SK-N-SH (cell line): ENCODE measurements at regions not wholly inside any gene's neighbourhood (a gene's known extent, or its start where the extent isn't known, plus 50 kb on each side); places are given as distances from the start of the nearest gene placed in this dataset.

Source experiments
- CTCF ChIA-PET: fragments of 300-600, 350-600 bp; formaldehyde crosslinking; extraction: SDS; loops from one replicate; lab custom pipeline; 2021; lab: Yijun Ruan, JAX
- POLR2A ChIA-PET: fragments of 350-600 bp; sonication (Branson Sonifier 250); formaldehyde crosslinking; extraction: SDS; loops from one replicate; lab custom pipeline; 2020; ENCODE audit warnings: antibody characterized with exemption, inconsistent platforms; lab: Yijun Ruan, JAX
- DNase-seq: peaks from one replicate; pipeline ENCODE4 v3.0.0; 2012
- H2AFZ ChIP-seq: fragments of 200-600 bp; sonication (generic); 2 replicates; pipeline ENCODE4 v1.8.1; 2016; ENCODE audit warnings: antibody characterized with exemption, mild to moderate bottlenecking, low read depth
- H3F3A ChIP-seq: fragments of 200-600 bp; sonication (generic); replicated peaks from 2 replicates; pipeline ENCODE3; 2016; ENCODE audit warnings: antibody characterized with exemption, mild to moderate bottlenecking; ENCODE audit not compliant: insufficient read depth
- H3K27ac ChIP-seq, 2 experiments: fragments of 200-500 bp in 1 of 2; fragments of 200-600 bp in 1 of 2; sonication (Bioruptor generic) in 1 of 2; sonication (generic), shearing (Covaris generic) in 1 of 2; 2 replicates each; pipeline versions ENCODE4 v1.5.1 to v1.6.1; 2014 to 2016; ENCODE audit warnings: low read depth in 2 of 2, inconsistent platforms in 1 of 2, low read length in 1 of 2, mild to moderate bottlenecking in 1 of 2, mixed read lengths in 1 of 2
- H3K27me3 ChIP-seq: fragments of 200-600 bp; sonication (generic), shearing (Covaris generic); 2 replicates; pipeline ENCODE4 v1.6.1; 2016; ENCODE audit warnings: mixed run types; ENCODE audit not compliant: insufficient read depth
- H3K36me3 ChIP-seq, 2 experiments: fragments of 200-500 bp in 1 of 2; fragments of 200-600 bp in 1 of 2; sonication (Bioruptor generic) in 1 of 2; sonication (generic) in 1 of 2; replicated peaks in 1 of 2; 2 replicates each; pipeline versions ENCODE3 to v1.5.1; 2014 to 2016; ENCODE audit warnings: low read length in 1 of 2, mild to moderate bottlenecking in 1 of 2; ENCODE audit not compliant: insufficient read depth in 2 of 2, control insufficient read depth in 1 of 2
- H3K4me1 ChIP-seq, 2 experiments: fragments of 200-500 bp in 1 of 2; fragments of 200-600 bp in 1 of 2; sonication (Bioruptor generic) in 1 of 2; sonication (generic), shearing (Covaris generic) in 1 of 2; 2 replicates each; pipeline versions ENCODE4 v1.5.1 to v1.6.1; 2014 to 2016; ENCODE audit warnings: low read depth in 1 of 2, low read length in 1 of 2, mixed run types in 1 of 2; ENCODE audit not compliant: insufficient read depth in 2 of 2, control insufficient read depth in 1 of 2
- H3K4me2 ChIP-seq: fragments of 200-600 bp; sonication (generic), shearing (Covaris generic); 2 replicates; pipeline ENCODE4 v1.6.1; 2017; ENCODE audit warnings: mixed run types
- H3K4me3 ChIP-seq, 2 experiments: fragments of 200-500 bp in 1 of 2; fragments of 200-600 bp in 1 of 2; sonication (Bioruptor generic) in 1 of 2; sonication (generic), shearing (Covaris generic) in 1 of 2; 2 replicates each; pipeline versions ENCODE4 v1.5.1 to v1.8.1; 2014 to 2016; ENCODE audit warnings: low read depth in 2 of 2, inconsistent platforms in 1 of 2, low read length in 1 of 2, mild to moderate bottlenecking in 1 of 2, mixed read lengths in 1 of 2, moderate library complexity in 1 of 2
- H3K79me2 ChIP-seq: fragments of 200-600 bp; sonication (generic); 2 replicates; pipeline ENCODE4 v1.8.1; 2017; ENCODE audit warnings: mild to moderate bottlenecking; ENCODE audit not compliant: insufficient read depth
- H3K9ac ChIP-seq: fragments of 200-600 bp; sonication (generic); 2 replicates; pipeline ENCODE4 v1.6.1; 2017; ENCODE audit warnings: mixed run types
- H3K9me2 ChIP-seq: fragments of 200-600 bp; sonication (generic); 2 replicates; pipeline ENCODE4 v1.6.1; 2017; ENCODE audit warnings: mixed run types
- H3K9me3 ChIP-seq: fragments of 200-600 bp; sonication (generic); 2 replicates; pipeline ENCODE4 v1.6.1; 2017; ENCODE audit warnings: mixed run types, mild to moderate bottlenecking, moderate library complexity
- H4K20me1 ChIP-seq: fragments of 200-600 bp; sonication (generic); 2 replicates; pipeline ENCODE4 v1.6.1; 2017; ENCODE audit warnings: mild to moderate bottlenecking, mixed run types; ENCODE audit not compliant: insufficient read depth
- FOSL2 ChIP-seq: IDR thresholded peaks from 2 replicates; pipeline ENCODE4 v1.4.0; 2012; ENCODE audit warnings: low read depth, mild to moderate bottlenecking, moderate library complexity, borderline replicate concordance
- FOXJ3 ChIP-seq: sonication (generic); formaldehyde crosslinking; IDR thresholded peaks from 2 replicates; pipeline ENCODE4 v1.5.1; 2020; ENCODE audit warnings: mild to moderate bottlenecking, missing genetic modification reagents
- GATA2 ChIP-seq: sonication (generic); formaldehyde crosslinking; IDR thresholded peaks from 2 replicates; pipeline ENCODE4 v1.5.0; 2020; ENCODE audit warnings: mild to moderate bottlenecking, missing genetic modification reagents
- JUND ChIP-seq: IDR thresholded peaks from 2 replicates; pipeline ENCODE4 v1.4.0; 2012
- MAX ChIP-seq: IDR thresholded peaks from 2 replicates; pipeline ENCODE4 v1.4.0; 2012; ENCODE audit warnings: low read depth
- POLR2AphosphoS5 ChIP-seq: IDR thresholded peaks from 2 replicates; pipeline ENCODE4 v1.6.1; 2012; ENCODE audit warnings: low read depth, low read length
- RFX5 ChIP-seq: IDR thresholded peaks from 2 replicates; pipeline ENCODE4 v1.6.1; 2012; ENCODE audit warnings: mild to moderate bottlenecking, improper control_type of control experiment, low read length
- WGBS: methylation state at CpG from one replicate; pipeline ENCODE4 v1.1.6; 2017; ENCODE audit warnings: low lambda C conversion rate; 5-methylcytosine and 5-hydroxymethylcytosine counted together
- TF ChIP-seq, protein P1 (sequence below): IDR thresholded peaks from 2 replicates; pipeline ENCODE4 v1.6.1; 2012; ENCODE audit warnings: mild to moderate bottlenecking, low read depth, low read length, moderate library complexity
- TF ChIP-seq, protein P2 (sequence below): fragments of 150-350 bp; IDR thresholded peaks from 2 replicates; pipeline ENCODE4 v1.6.1; 2017; ENCODE audit warnings: antibody characterized with exemption, low read length, low read depth, borderline replicate concordance
- TF ChIP-seq, protein P3 (sequence below): IDR thresholded peaks from 2 replicates; pipeline ENCODE4 v1.4.0; 2012; ENCODE audit warnings: low read depth, borderline replicate concordance

DNA sequence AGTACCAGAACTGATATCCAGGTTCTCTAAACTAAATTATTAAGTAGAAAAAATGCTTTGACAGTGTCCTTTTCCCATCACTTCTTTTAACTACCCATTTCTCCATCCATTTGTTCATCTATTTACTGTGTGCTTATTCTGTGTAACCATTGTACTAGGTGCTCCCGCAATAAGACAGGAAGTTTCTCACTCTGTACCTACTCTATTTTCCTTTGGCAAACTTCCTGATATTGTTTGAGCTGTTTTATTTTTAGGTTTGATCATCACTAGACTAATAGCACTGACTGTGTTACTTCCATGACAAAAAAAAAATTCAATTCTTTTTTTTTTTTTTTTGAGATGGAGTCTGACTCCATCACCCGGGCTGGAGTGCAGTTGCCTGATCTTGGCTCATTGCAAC lies 102.5 kb upstream of the CASK start:
- TF ChIP-seq RFX5 (no peak), FOXJ3 (CRISPR knock-in tag) (no peak), JUND (no peak), POLR2AphosphoS5 (no peak), GATA2 (CRISPR knock-in tag) (no peak)
- TF ChIP-seq, protein P1, sequence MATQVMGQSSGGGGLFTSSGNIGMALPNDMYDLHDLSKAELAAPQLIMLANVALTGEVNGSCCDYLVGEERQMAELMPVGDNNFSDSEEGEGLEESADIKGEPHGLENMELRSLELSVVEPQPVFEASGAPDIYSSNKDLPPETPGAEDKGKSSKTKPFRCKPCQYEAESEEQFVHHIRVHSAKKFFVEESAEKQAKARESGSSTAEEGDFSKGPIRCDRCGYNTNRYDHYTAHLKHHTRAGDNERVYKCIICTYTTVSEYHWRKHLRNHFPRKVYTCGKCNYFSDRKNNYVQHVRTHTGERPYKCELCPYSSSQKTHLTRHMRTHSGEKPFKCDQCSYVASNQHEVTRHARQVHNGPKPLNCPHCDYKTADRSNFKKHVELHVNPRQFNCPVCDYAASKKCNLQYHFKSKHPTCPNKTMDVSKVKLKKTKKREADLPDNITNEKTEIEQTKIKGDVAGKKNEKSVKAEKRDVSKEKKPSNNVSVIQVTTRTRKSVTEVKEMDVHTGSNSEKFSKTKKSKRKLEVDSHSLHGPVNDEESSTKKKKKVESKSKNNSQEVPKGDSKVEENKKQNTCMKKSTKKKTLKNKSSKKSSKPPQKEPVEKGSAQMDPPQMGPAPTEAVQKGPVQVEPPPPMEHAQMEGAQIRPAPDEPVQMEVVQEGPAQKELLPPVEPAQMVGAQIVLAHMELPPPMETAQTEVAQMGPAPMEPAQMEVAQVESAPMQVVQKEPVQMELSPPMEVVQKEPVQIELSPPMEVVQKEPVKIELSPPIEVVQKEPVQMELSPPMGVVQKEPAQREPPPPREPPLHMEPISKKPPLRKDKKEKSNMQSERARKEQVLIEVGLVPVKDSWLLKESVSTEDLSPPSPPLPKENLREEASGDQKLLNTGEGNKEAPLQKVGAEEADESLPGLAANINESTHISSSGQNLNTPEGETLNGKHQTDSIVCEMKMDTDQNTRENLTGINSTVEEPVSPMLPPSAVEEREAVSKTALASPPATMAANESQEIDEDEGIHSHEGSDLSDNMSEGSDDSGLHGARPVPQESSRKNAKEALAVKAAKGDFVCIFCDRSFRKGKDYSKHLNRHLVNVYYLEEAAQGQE: no peak
- TF ChIP-seq, protein P2, sequence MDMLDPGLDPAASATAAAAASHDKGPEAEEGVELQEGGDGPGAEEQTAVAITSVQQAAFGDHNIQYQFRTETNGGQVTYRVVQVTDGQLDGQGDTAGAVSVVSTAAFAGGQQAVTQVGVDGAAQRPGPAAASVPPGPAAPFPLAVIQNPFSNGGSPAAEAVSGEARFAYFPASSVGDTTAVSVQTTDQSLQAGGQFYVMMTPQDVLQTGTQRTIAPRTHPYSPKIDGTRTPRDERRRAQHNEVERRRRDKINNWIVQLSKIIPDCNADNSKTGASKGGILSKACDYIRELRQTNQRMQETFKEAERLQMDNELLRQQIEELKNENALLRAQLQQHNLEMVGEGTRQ: no peak
- TF ChIP-seq, protein P3, sequence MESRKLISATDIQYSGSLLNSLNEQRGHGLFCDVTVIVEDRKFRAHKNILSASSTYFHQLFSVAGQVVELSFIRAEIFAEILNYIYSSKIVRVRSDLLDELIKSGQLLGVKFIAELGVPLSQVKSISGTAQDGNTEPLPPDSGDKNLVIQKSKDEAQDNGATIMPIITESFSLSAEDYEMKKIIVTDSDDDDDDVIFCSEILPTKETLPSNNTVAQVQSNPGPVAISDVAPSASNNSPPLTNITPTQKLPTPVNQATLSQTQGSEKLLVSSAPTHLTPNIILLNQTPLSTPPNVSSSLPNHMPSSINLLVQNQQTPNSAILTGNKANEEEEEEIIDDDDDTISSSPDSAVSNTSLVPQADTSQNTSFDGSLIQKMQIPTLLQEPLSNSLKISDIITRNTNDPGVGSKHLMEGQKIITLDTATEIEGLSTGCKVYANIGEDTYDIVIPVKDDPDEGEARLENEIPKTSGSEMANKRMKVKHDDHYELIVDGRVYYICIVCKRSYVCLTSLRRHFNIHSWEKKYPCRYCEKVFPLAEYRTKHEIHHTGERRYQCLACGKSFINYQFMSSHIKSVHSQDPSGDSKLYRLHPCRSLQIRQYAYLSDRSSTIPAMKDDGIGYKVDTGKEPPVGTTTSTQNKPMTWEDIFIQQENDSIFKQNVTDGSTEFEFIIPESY: no peak
- no peak for DNase-seq
- CTCF ChIA-PET: no interaction called here
- no peaks in the 10 kb centered on the region for H3K79me2 ChIP-seq
- H3K4me3 ChIP-seq: no peak overlapping the region
- no peak overlapping the region for H3K27ac ChIP-seq
- POLR2A ChIA-PET: no interaction called here
- WGBS: 24% methylated on average over 2 of the region's 2 CpGs
- no peaks in the 10 kb centered on the region for H3K36me3 ChIP-seq
- no peaks in the 10 kb centered on the region for H3K9me3 ChIP-seq
- no peaks in the 10 kb centered on the region; the same call in 1 of the 2 replicates for H3K27me3 ChIP-seq
- H2AFZ ChIP-seq: no peak overlapping the region
- H4K20me1 ChIP-seq: no peaks in the 10 kb centered on the region
- no peak overlapping the region for H3K9ac ChIP-seq
- H3F3A ChIP-seq: no peaks in the 10 kb centered on the region
- no peaks in the 10 kb centered on the region for H3K4me1 ChIP-seq
- H3K9me2 ChIP-seq: no peaks in the 10 kb centered on the region
- no peak overlapping the region for H3K4me2 ChIP-seq

DNA sequence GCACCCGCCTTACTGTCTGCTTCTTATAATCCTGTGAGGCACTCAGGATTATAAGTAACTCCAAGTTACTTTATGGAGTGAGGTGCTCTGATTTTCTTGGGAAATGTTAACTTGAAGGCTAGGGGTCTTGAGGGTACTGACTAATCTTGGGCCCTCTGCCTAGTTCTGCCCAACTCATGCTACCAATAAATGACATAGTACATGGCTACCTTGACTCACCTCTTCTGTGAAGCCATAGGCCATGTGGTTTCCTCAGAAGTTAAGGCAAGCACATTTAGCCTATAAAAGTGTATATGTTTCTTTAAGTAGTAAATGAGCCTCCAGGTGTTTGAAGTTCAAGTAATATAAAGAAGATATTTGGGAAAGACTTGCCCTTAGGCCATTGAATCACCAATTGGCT lies 99.8 kb upstream of the CASK start:
- no peaks in the 10 kb centered on the region for H3K4me1 ChIP-seq
- POLR2A ChIA-PET: no interaction called here
- no peak for TF ChIP-seq JUND
- TF ChIP-seq RFX5: no peak
- no peak for TF ChIP-seq FOSL2
- TF ChIP-seq, protein P1: no peak
- TF ChIP-seq, protein P2: no peak
- TF ChIP-seq MAX: no peak
- TF ChIP-seq, all 33 proteins: peak for 0
- no peaks in the 10 kb centered on the region for H3K9me3 ChIP-seq
- DNase-seq: no peak
- no peaks in the 10 kb centered on the region for H3K9me2 ChIP-seq
- H3F3A ChIP-seq: no peaks in the 10 kb centered on the region
- H3K27me3 ChIP-seq: no peaks in the 10 kb centered on the region; the same call in 1 of the 2 replicates
- no peaks in the 10 kb centered on the region for H4K20me1 ChIP-seq
- no peaks in the 10 kb centered on the region for H3K36me3 ChIP-seq
- H2AFZ ChIP-seq: no peak overlapping the region
- no peak overlapping the region for H3K9ac ChIP-seq
- CTCF ChIA-PET: no interaction called here
- H3K4me2 ChIP-seq: no peak overlapping the region
- H3K4me3 ChIP-seq: no peak overlapping the region
- WGBS: 29% methylated on average over 1 of the region's 1 CpG
- H3K27ac ChIP-seq: no peak overlapping the region
- no peaks in the 10 kb centered on the region for H3K79me2 ChIP-seq
